AG04450 (cell line): ENCODE measurements at regions not wholly inside any gene's neighbourhood (a gene's known extent, or its start where the extent isn't known, plus 50 kb on each side); places are given as distances from the start of the nearest gene placed in this dataset.
"Not testable (repeated sequence)": the region's sequence is repeated elsewhere in the genome, so short reads cannot be mapped to it uniquely, and the experiment has no call there.

Experiments
- CTCF ChIA-PET: fragments of 300-600, 350-600 bp; formaldehyde crosslinking; extraction: SDS; loops from one replicate; lab custom pipeline; 2022; ENCODE audit warnings: antibody characterized with exemption, inconsistent platforms; lab: Charles Lee
- POLR2A ChIA-PET: fragments of 350-600 bp; formaldehyde crosslinking; extraction: SDS; loops from one replicate; lab custom pipeline; 2021; ENCODE audit warnings: antibody characterized with exemption, inconsistent platforms; lab: Yijun Ruan, JAX
- DNase-seq: peaks from one replicate; pipeline ENCODE4 v3.0.0-alpha.2; 2011; ENCODE audit warnings: low read depth, low spot score
- H3K27ac ChIP-seq: one replicate; pipeline ENCODE4 v1.5.1; 2012; ENCODE audit warnings: low read depth, low read length, control low read depth
- H3K27me3 ChIP-seq: one replicate; pipeline ENCODE4 v1.6.0; 2012; ENCODE audit warnings: low read length; ENCODE audit not compliant: control insufficient read depth, insufficient read depth
- H3K4me3 ChIP-seq: 2 replicates; pipeline ENCODE4 v1.5.1; 2011; ENCODE audit warnings: mild to moderate bottlenecking, low read depth, low read length, control low read depth
- H3K9me3 ChIP-seq: 2 replicates; pipeline ENCODE4 v1.5.1; 2012; ENCODE audit warnings: low read length; ENCODE audit not compliant: control insufficient read depth, insufficient read depth
- CTCF ChIP-seq: IDR thresholded peaks from 2 replicates; pipeline ENCODE4 v1.5.1; 2011; ENCODE audit warnings: low read depth, low read length, control low read depth, inconsistent platforms

DNA sequence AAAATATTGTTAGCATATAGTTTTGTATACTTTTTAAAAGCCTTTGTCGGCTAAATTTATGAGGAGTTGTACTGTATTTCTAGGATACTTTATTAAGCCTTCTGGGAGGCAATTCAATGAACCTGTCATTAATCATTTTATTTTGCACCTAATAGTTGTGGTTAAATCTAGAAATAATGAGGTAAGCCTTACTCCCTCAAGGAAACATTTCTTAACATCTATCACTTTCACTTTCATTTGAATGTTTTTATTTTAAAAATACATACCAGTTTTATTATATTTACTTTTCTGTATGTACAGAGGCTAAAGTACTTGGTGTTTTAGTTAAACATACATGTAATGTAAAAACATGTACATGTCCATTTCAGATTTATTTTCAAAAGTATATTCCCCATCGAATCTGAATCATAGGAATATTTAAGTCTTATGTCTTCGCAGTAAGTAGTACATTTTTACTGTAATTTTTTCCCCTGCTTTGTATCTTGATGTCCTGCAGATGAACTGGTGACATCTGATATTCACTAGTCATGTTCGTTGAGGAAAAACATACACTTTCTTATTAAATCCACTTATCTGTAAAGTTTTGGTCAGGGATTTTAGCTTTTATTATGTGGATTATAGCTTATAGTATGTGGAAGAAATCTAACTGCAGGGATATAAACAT, 82.8 kb downstream of the DISP1 start:
- DNase-seq, result no peak
- no peak for TF ChIP-seq CTCF

GRCh38 chr1:222898191-222898527, 83.3 kb downstream of the DISP1 start:
- Histone ChIP-seq H3K27ac (no peak overlapping the region), H3K9me3 (peaks cover 12% of the 10 kb centered on the region), H3K27me3 (no peaks in the 10 kb centered on the region), H3K4me3 (no peak overlapping the region)
- no peak for TF ChIP-seq CTCF
- ChIA-PET CTCF (no interaction called here), POLR2A (interaction anchor here (0.6 kb wide), 1 partner anchor 58 kb away, joined by 7 read pairs; no protein-coding TSS in a partner anchor)
- no peak for DNase-seq

More for the DNA sequence above, 82.8 kb downstream of the DISP1 start:
- no peaks in the 10 kb centered on the region for H3K27me3 ChIP-seq
- H3K4me3 ChIP-seq, result peak overlapping the region; percentile 39
- ChIA-PET CTCF (no interaction called here), POLR2A (interaction anchor here (0.6 kb wide), 1 partner anchor 57 kb away, joined by 7 read pairs; no protein-coding TSS in a partner anchor)
- peaks cover 12% of the 10 kb centered on the region for H3K9me3 ChIP-seq
- no peak overlapping the region for H3K27ac ChIP-seq

DNA sequence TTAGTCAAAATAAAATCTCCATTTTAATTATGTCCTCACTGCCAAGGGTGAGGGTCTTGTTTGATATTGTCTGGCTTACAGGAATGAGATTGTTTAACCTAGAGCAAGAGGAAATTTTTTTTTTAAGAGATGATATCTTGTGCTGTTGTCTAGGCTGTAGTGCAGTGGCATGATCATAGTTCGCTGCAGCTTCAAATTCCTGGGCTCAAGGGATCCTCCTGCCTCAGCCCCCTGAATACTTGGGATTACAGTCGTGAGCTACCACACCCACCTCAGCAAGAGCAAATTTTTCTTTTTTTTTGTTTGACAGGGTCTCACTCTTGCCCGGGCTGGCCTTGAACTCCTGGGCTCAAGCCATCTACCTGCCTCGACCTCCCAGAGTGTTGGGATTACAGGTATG, 84.6 kb downstream of the DISP1 start:
- no peak for DNase-seq
- no peaks in the 10 kb centered on the region for H3K27me3 ChIP-seq
- no peak for TF ChIP-seq CTCF
- CTCF ChIA-PET, result no interaction called here
- POLR2A ChIA-PET, result interaction anchor here (0.6 kb wide), 1 partner anchor 168 kb away, joined by 3 read pairs; no protein-coding TSS in a partner anchor
- no peak overlapping the region for H3K4me3 ChIP-seq
- no peak overlapping the region for H3K27ac ChIP-seq
- peaks cover 2% of the 10 kb centered on the region; the same call in 1 of the 2 replicates for H3K9me3 ChIP-seq

DNA sequence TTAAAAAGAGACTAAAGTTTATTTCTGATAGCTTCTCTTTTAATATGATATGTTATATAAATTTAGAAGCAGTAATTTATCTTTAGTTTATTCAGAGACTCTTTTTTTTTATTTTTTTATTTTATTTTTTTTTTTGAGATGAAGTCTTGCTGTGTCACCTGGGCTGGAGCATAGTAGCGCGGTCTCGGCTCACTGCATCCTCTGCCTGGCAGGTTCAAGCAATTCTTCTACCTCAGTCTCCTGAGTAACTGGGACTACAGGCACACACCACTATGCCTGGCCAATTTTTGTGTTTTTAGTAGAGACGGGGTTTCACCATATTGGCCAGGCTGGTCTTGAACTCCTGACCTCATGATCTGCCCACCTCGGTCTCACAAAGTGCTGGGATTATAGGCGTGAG, 89.6 kb downstream of the DISP1 start:
- no peak overlapping the region for H3K27ac ChIP-seq
- POLR2A ChIA-PET, result no interaction called here
- no peak overlapping the region for H3K4me3 ChIP-seq
- CTCF ChIA-PET, result interaction anchor here (1.1 to 1.8 kb wide), 2 partner anchors 186 to 229 kb away, joined by 3 to 6 read pairs; no protein-coding TSS in a partner anchor
- no peaks in the 10 kb centered on the region for H3K9me3 ChIP-seq
- TF ChIP-seq CTCF, result no peak
- H3K27me3 ChIP-seq, result no peaks in the 10 kb centered on the region
- DNase-seq, result no peak

- no peak for DNase-seq
- no peak for TF ChIP-seq CTCF
- H3K27me3 ChIP-seq, result no peaks in the 10 kb centered on the region
- H3K4me3 ChIP-seq, result no peak overlapping the region
- CTCF ChIA-PET, result no interaction called here
- POLR2A ChIA-PET, result no interaction called here
- no peak overlapping the region for H3K27ac ChIP-seq
- no peaks in the 10 kb centered on the region for H3K9me3 ChIP-seq
Observed at GRCh38 chr1:222905151-222905550, 90.3 kb downstream of the DISP1 start.

- POLR2A ChIA-PET, CTCF ChIA-PET: not testable (repeated sequence)
Observed at GRCh38 chr1:222906271-222906739, 91.5 kb downstream of the DISP1 start.

More at GRCh38 chr1:222906271-222906739, 91.5 kb downstream of the DISP1 start:
- H3K27ac ChIP-seq, H3K4me3 ChIP-seq, DNase-seq, H3K9me3 ChIP-seq, H3K27me3 ChIP-seq: not testable (repeated sequence)
